Ovary (tissue), 7 donors: ENCODE measurements at regions not wholly inside any gene's neighbourhood (a gene's known extent, or its start where the extent isn't known, plus 50 kb on each side); places are given as distances from the start of the nearest gene placed in this dataset.
"Not testable (repeated sequence)": the region's sequence is repeated elsewhere in the genome, so short reads cannot be mapped to it uniquely, and the experiment has no call there.

ENCODE experiments used
- DNase-seq, 5 donors: peaks; one replicate each; pipeline ENCODE4 v3.0.0-alpha.2; 2019 to 2020
- H3K27ac ChIP-seq, 2 donors: fragments of 200-600 bp; one replicate each; pipeline versions ENCODE4 v1.5.1 to v1.8.0; 2019 to 2022
- H3K27me3 ChIP-seq: fragments of 200-600 bp; one replicate; pipeline ENCODE4 v1.8.0; 2022
- H3K36me3 ChIP-seq: fragments of 200-600 bp; sonication (generic); one replicate; pipeline ENCODE4 v1.5.1; 2019
- H3K4me1 ChIP-seq: one replicate; pipeline ENCODE4 v1.8.1; 2013; ENCODE audit warnings: mild to moderate bottlenecking, moderate library complexity; ENCODE audit not compliant: insufficient read depth
- H3K4me3 ChIP-seq: fragments of 200-600 bp; sonication (generic); one replicate; pipeline ENCODE4 v1.5.1; 2017
- H3K9me3 ChIP-seq, 2 donors: fragments of 200-600 bp in 1 of 2; sonication (generic) in 1 of 2; one replicate each; pipeline versions ENCODE4 v1.5.1 to v1.8.1; 2013 to 2019; ENCODE audit warnings: mild to moderate bottlenecking in 1 of 2, moderate library complexity in 1 of 2
- CTCF ChIP-seq, 3 donors: fragments of 450-650 bp in 2 of 3; fragments of 200-600 bp in 1 of 3; IDR thresholded peaks; one replicate each; pipeline versions ENCODE4 v1.5.1 to v1.8.0; 2016 to 2022; ENCODE audit warnings: antibody characterized with exemption in 3 of 3, mild to moderate bottlenecking in 1 of 3
- EP300 ChIP-seq: sonication (generic); formaldehyde crosslinking; IDR thresholded peaks from one replicate; pipeline ENCODE4 v1.6.1; 2017; ENCODE audit warnings: antibody characterized with exemption
- POLR2A ChIP-seq: fragments of 450-650 bp; IDR thresholded peaks from one replicate; pipeline ENCODE4 v1.6.1; 2017; ENCODE audit warnings: antibody characterized with exemption, mild to moderate bottlenecking, moderate library complexity
- WGBS, 3 donors: extraction: QIAGEN DNeasy Blood & Tissue Kit in 1 of 3; methylation state at CpG; one replicate each; pipeline versions ENCODE4 v1.1.5 to v1.1.7; 2013 to 2017; 5-methylcytosine and 5-hydroxymethylcytosine counted together
- intact Hi-C, 4 donors: fragments of 100-400 bp; cut with DNase I; formaldehyde crosslinking; loops; one replicate each; pipeline versions ENCODE4 v1.11.0 to v1.15.1; 2022 to 2023
- donor health status: DM: no; HTN: no; CAD: no; lungs with moderate emphysema.
- donor health status: DM: no; HTN: no; CAD: no.
- donor health status: Bipolar disorder and iron deficiency.
- donor health status: DM: no; HTN: no; CAD: no.
- donor health status: DM: yes; HTN: yes; CAD: no.

- Histone ChIP-seq H3K9me3 (no peaks in the 10 kb centered on the region), H3K36me3 (no peaks in the 10 kb centered on the region), H3K27ac (no peak overlapping the region), H3K4me3 (no peak overlapping the region), H3K27me3 (no peaks in the 10 kb centered on the region), H3K4me1 (no peaks in the 10 kb centered on the region)
- intact Hi-C loops, result no loop called here
- TF ChIP-seq CTCF (IDR thresholded peaks at IDR 0.05), result no peak
- TF ChIP-seq EP300, result no peak
- TF ChIP-seq POLR2A, result no peak
- no peak for DNase-seq
- 70 to 81% (median 78%) methylated on average over 8 of the region's 8 CpGs for WGBS, 3 donors
Measured at GRCh38 chr3:8436661-8437287, 64.8 kb upstream of the LMCD1 start.

- no peak for TF ChIP-seq CTCF (IDR thresholded peaks at IDR 0.05)
- no peak for TF ChIP-seq EP300
- no peak for TF ChIP-seq POLR2A
- H3K4me1 ChIP-seq, result peaks cover 3% of the 10 kb centered on the region
- intact Hi-C loops, result no loop called here
- no peak overlapping the region for H3K27ac ChIP-seq
- no peak overlapping the region for H3K4me3 ChIP-seq
- no peaks in the 10 kb centered on the region for H3K36me3 ChIP-seq
- H3K27me3 ChIP-seq, result no peaks in the 10 kb centered on the region
- no peak for DNase-seq
- 77 to 84% (median 79%) methylated on average over 6 to 7 of the region's 7 CpGs for WGBS, 3 donors
- H3K9me3 ChIP-seq, result no peaks in the 10 kb centered on the region
Measured at GRCh38 chr3:8438507-8439079, 63.0 kb upstream of the LMCD1 start.

GRCh38 chr3:8440142-8440541 lies 61.5 kb upstream of the LMCD1 start:
- not testable (repeated sequence) for H3K9me3 ChIP-seq, H3K4me1 ChIP-seq, H3K4me3 ChIP-seq, H3K27me3 ChIP-seq, H3K27ac ChIP-seq, H3K36me3 ChIP-seq
- 92 to 97% (median 95%) methylated on average over 16 to 30 of the region's 30 CpGs for WGBS, 3 donors
- intact Hi-C loops, result loop anchor here (5.0 to 10.0 kb wide), 3 partner anchors 65 to 182 kb away; partner anchors contain the start of gene LMCD1 (in 2 of the 4)
- DNase-seq, result peak in 3 of 5 donors; percentile 32 to 36 (median 35)

- peak; percentile 21 to 44 (median 37) for DNase-seq
- peaks cover 7% of the 10 kb centered on the region for H3K4me1 ChIP-seq
- H3K27me3 ChIP-seq, result no peaks in the 10 kb centered on the region
- no peak for TF ChIP-seq POLR2A
- peak; percentile 73 to 76 (median 73) for TF ChIP-seq CTCF (IDR thresholded peaks at IDR 0.05)
- intact Hi-C loops, result loop anchor here (2.0 to 10.0 kb wide), 4 partner anchors 63 to 180 kb away; partner anchors contain the start of gene LMCD1 (in 2 of the 4)
- no peak overlapping the region for H3K4me3 ChIP-seq
- WGBS, 3 donors, result 31 to 37% (median 35%) methylated on average over 8 of the region's 8 CpGs
- no peaks in the 10 kb centered on the region for H3K9me3 ChIP-seq
- H3K27ac ChIP-seq, result no peak overlapping the region
- H3K36me3 ChIP-seq, result no peaks in the 10 kb centered on the region
Measured at GRCh38 chr3:8441969-8442559, 59.6 kb upstream of the LMCD1 start.
